ENCODE measurements at regions not wholly inside any gene's neighbourhood (a gene's known extent, or its start where the extent isn't known, plus 50 kb on each side); places are given as distances from the start of the nearest gene placed in this dataset.

DNA sequence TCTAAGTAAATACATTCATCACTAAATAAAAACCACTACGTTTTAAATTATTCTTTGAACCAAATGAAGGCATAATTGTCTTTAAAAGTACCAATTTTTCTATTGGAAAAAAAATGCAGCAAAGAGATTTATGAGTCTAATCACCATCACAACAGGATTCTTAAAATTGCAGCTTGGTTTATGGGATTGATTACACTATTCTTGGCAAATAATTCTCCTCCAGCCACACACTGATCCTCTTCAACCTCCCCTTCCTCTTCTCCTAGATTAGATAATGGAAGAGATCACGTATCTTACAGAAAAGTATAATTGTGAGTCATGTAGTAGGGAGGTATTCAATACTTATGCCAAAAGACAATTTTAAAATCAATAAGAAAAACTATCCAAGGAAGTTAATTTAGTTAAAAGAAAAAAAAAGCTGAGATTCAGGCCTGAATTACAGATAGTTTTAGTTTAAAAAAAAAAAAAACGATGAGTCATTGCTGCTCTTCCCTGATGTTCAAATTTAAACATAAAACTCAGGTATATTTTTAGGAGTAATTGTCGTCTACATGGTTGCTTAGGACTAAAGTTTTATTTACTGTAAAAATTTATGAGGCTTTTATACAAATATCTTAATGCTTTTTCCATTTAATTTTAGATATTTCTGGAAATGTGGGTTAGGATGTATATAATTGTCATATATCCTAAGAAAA, 133.7 kb upstream of the CDK1 start:
- TF ChIP-seq, protein P1, sequence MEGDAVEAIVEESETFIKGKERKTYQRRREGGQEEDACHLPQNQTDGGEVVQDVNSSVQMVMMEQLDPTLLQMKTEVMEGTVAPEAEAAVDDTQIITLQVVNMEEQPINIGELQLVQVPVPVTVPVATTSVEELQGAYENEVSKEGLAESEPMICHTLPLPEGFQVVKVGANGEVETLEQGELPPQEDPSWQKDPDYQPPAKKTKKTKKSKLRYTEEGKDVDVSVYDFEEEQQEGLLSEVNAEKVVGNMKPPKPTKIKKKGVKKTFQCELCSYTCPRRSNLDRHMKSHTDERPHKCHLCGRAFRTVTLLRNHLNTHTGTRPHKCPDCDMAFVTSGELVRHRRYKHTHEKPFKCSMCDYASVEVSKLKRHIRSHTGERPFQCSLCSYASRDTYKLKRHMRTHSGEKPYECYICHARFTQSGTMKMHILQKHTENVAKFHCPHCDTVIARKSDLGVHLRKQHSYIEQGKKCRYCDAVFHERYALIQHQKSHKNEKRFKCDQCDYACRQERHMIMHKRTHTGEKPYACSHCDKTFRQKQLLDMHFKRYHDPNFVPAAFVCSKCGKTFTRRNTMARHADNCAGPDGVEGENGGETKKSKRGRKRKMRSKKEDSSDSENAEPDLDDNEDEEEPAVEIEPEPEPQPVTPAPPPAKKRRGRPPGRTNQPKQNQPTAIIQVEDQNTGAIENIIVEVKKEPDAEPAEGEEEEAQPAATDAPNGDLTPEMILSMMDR (IDR thresholded peaks at IDR 0.05), result no peak
- no peak for TF ChIP-seq POLR2A (IDR thresholded peaks at IDR 0.05)

Data from lower leg skin (tissue), 3 donors.